ENCODE measurements at regions not wholly inside any gene's neighbourhood (a gene's known extent, or its start where the extent isn't known, plus 50 kb on each side); places are given as distances from the start of the nearest gene placed in this dataset.

DNA sequence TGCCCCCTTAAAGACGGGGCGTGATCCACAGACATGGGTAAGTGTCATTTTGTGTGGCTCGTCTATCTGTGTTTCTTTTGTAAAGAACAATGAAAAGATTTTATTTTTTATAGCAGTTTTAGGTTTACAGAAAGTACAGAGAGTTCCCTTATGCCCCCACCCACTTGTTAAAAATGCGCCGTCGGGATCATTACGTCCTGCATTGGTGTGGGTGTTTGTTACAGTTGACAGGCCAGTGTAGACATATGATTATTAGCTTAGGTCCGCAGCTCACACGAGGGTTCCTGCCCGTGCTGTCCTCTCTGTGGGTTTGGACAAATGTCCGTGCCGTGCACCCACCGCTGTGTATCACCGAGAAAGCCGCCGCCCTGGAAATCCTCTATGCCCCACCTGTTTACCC lies 50.5 kb downstream of the RGS12 start:
- TF ChIP-seq CSDC2 (CRISPR knock-in tag; IDR thresholded peaks at IDR 0.05) (no peak), ZNF8 (CRISPR knock-in tag; IDR thresholded peaks at IDR 0.05) (no peak), BACH2 (CRISPR knock-in tag; IDR thresholded peaks at IDR 0.05; ENCODE audit: borderline replicate concordance) (no peak), ZFP3 (CRISPR knock-in tag; IDR thresholded peaks at IDR 0.05) (no peak), ZNF70 (CRISPR knock-in tag; IDR thresholded peaks at IDR 0.05) (no peak)
- TF ChIP-seq, protein P1, sequence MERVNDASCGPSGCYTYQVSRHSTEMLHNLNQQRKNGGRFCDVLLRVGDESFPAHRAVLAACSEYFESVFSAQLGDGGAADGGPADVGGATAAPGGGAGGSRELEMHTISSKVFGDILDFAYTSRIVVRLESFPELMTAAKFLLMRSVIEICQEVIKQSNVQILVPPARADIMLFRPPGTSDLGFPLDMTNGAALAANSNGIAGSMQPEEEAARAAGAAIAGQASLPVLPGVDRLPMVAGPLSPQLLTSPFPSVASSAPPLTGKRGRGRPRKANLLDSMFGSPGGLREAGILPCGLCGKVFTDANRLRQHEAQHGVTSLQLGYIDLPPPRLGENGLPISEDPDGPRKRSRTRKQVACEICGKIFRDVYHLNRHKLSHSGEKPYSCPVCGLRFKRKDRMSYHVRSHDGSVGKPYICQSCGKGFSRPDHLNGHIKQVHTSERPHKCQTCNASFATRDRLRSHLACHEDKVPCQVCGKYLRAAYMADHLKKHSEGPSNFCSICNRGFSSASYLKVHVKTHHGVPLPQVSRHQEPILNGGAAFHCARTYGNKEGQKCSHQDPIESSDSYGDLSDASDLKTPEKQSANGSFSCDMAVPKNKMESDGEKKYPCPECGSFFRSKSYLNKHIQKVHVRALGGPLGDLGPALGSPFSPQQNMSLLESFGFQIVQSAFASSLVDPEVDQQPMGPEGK (CRISPR knock-in tag; IDR thresholded peaks at IDR 0.05; ENCODE audit: borderline replicate concordance): no peak
